Activated CD8-positive, alpha-beta T cell treated with anti-CD3 and anti-CD28 coated beads, Interleukin-2, amount 10 ng/mL, durations not matched to agents 7 days and 5 days (primary cell): ENCODE measurements at regions not wholly inside any gene's neighbourhood (a gene's known extent, or its start where the extent isn't known, plus 50 kb on each side); places are given as distances from the start of the nearest gene placed in this dataset.

ENCODE experiments used
- ATAC-seq: fragments of 150-1000 bp; cut with Tn5 transposase; one replicate; pipeline ENCODE4 v1.10.0; 2021; ENCODE audit warnings: moderate library complexity
- CTCF ChIA-PET: fragments of 350-600 bp; sonication (Branson Sonifier 250); formaldehyde crosslinking; loops from one replicate; lab custom pipeline; 2021; ENCODE audit warnings: antibody characterized with exemption; lab: Charles Lee
- POLR2A ChIA-PET: fragments of 350-600 bp; sonication (Branson Sonifier 250); formaldehyde crosslinking; loops from one replicate; lab custom pipeline; 2021; ENCODE audit warnings: antibody characterized with exemption; lab: Charles Lee
- DNase-seq: peaks from one replicate; pipeline ENCODE4 v3.0.0-alpha.2; 2020
- H3K27ac Mint-ChIP-seq: one replicate; pipeline ENCODE4 v1.8.0; 2021; ENCODE audit warnings: mild to moderate bottlenecking, mixed read lengths
- H3K27me3 Mint-ChIP-seq: one replicate; pipeline ENCODE4 v1.8.0; 2021; ENCODE audit warnings: low read depth, mixed read lengths
- H3K36me3 Mint-ChIP-seq: one replicate; pipeline ENCODE4 v1.8.0; 2021; ENCODE audit warnings: low read depth, mixed read lengths
- H3K4me1 Mint-ChIP-seq: one replicate; pipeline ENCODE4 v1.8.0; 2021; ENCODE audit warnings: low read depth, mixed read lengths
- H3K4me3 Mint-ChIP-seq: one replicate; pipeline ENCODE4 v1.8.0; 2021; ENCODE audit warnings: mild to moderate bottlenecking, mixed read lengths
- H3K9me3 Mint-ChIP-seq: one replicate; pipeline ENCODE4 v1.8.0; 2022; ENCODE audit warnings: mixed read lengths; ENCODE audit not compliant: insufficient read depth

- ATAC-seq: no peak
These were observed 64.8 kb downstream of the PDCL3 start for GRCh38 chr2:100627330-100628300.

GRCh38 chr2:100628506-100628905 is 65.7 kb downstream of the PDCL3 start:
- ATAC-seq: no peak

More at GRCh38 chr2:100627330-100628300, 64.8 kb downstream of the PDCL3 start:
- ChIA-PET POLR2A (no interaction called here), CTCF (interaction anchor here (1.1 to 2.3 kb wide), 2 partner anchors 18 to 21 kb away, joined by 3 to 9 read pairs; no protein-coding TSS in a partner anchor)
- H3K4me1 Mint-ChIP-seq: peaks cover 22% of the 10 kb centered on the region
- no peaks in the 10 kb centered on the region for H3K9me3 Mint-ChIP-seq
- no peak overlapping the region for H3K27ac Mint-ChIP-seq
- DNase-seq: no peak
- no peak overlapping the region for H3K4me3 Mint-ChIP-seq
- H3K36me3 Mint-ChIP-seq: no peaks in the 10 kb centered on the region
- H3K27me3 Mint-ChIP-seq: peaks cover 9% of the 10 kb centered on the region

DNA sequence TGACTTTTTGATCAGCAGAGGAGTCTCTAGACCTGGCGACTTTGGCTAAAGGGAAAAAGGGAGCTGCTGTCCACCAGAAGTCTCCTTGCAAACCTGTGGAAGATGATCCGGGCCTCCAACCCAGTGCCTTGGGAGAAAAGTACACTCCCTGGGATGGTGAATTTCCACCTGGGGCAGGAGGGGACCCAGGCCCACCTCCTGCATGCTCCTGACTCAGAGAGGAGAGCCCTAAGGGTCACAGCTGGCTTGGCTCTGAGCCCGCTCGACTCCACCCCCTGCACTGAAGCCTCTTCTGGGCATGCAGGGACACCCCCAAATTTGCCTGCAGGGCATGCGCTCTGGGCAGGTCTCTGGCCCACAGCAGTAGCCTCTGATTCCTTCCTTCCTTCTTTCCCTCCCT is 66.5 kb downstream of the PDCL3 start:
- Mint-ChIP-seq H3K4me3 (no peak overlapping the region), H3K9me3 (no peaks in the 10 kb centered on the region), H3K36me3 (no peaks in the 10 kb centered on the region), H3K4me1 (peaks cover 22% of the 10 kb centered on the region), H3K27ac (no peak overlapping the region), H3K27me3 (peaks cover 9% of the 10 kb centered on the region)
- ChIA-PET POLR2A (no interaction called here), CTCF (interaction anchor here (1.2 to 2.3 kb wide), 3 partner anchors 15 to 35 kb away, joined by 3 to 21 read pairs (median 5); no protein-coding TSS in a partner anchor)
- ATAC-seq: no peak
- DNase-seq: no peak

More at GRCh38 chr2:100628506-100628905, 65.7 kb downstream of the PDCL3 start:
- Mint-ChIP-seq H3K9me3 (no peaks in the 10 kb centered on the region), H3K27ac (no peak overlapping the region), H3K36me3 (no peaks in the 10 kb centered on the region), H3K4me3 (no peak overlapping the region), H3K4me1 (peaks cover 22% of the 10 kb centered on the region), H3K27me3 (peaks cover 9% of the 10 kb centered on the region)
- CTCF ChIA-PET: interaction anchor here (2.3 kb wide), 1 partner anchor 19 kb away, joined by 9 read pairs; no protein-coding TSS in a partner anchor
- no peak for DNase-seq
- POLR2A ChIA-PET: no interaction called here

GRCh38 chr2:100630473-100630977 is 67.7 kb downstream of the PDCL3 start:
- ATAC-seq (peak; percentile 70), DNase-seq (peak; percentile 42)
- Mint-ChIP-seq H3K36me3 (no peaks in the 10 kb centered on the region), H3K9me3 (no peaks in the 10 kb centered on the region), H3K27ac (peak overlapping the region; percentile 68), H3K4me3 (no peak overlapping the region), H3K27me3 (peaks cover 11% of the 10 kb centered on the region), H3K4me1 (peaks cover 22% of the 10 kb centered on the region)
- POLR2A ChIA-PET: no interaction called here
- CTCF ChIA-PET: interaction anchor here (0.8 to 2.3 kb wide), 15 partner anchors 8 to 183 kb away, joined by 3 to 21 read pairs (median 4); no protein-coding TSS in a partner anchor

DNA sequence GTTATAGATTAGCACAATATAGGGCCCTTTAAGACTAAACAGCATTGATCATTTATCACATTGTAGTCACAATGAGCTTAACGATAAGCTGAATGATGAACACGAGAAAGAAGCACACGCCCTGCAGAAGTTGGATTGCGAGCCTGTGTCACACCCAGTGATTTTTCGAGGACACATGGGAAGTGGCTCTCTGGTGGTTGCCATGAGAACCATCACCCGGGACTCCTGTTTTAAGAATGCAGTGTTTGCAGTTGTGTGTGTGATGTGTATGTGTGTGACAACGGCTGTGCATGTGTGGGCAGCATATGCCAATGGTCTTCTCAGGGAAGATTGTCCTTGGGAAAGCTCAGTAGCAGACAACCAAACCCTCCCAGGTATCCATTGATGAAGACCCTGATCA is 69.2 kb downstream of the PDCL3 start:
- H3K9me3 Mint-ChIP-seq: no peaks in the 10 kb centered on the region
- ChIA-PET POLR2A (interaction anchor here (0.9 kb wide), 1 partner anchor 51 kb away, joined by 3 read pairs; no protein-coding TSS in a partner anchor), CTCF (interaction anchor here (0.6 to 1.7 kb wide), 4 partner anchors 18 to 58 kb away, joined by 4 to 6 read pairs (median 4); no protein-coding TSS in a partner anchor)
- H3K27ac Mint-ChIP-seq: no peak overlapping the region
- H3K36me3 Mint-ChIP-seq: no peaks in the 10 kb centered on the region
- ATAC-seq (no peak), DNase-seq (no peak)
- peaks cover 22% of the 10 kb centered on the region for H3K4me1 Mint-ChIP-seq
- H3K4me3 Mint-ChIP-seq: no peak overlapping the region
- H3K27me3 Mint-ChIP-seq: peaks cover 11% of the 10 kb centered on the region

- Mint-ChIP-seq H3K36me3 (no peaks in the 10 kb centered on the region), H3K9me3 (no peaks in the 10 kb centered on the region), H3K4me1 (peaks cover 22% of the 10 kb centered on the region), H3K4me3 (no peak overlapping the region), H3K27ac (no peak overlapping the region), H3K27me3 (peaks cover 8% of the 10 kb centered on the region)
- no peak for ATAC-seq
- no peak for DNase-seq
- CTCF ChIA-PET: interaction anchor here (1.7 kb wide), 1 partner anchor 17 kb away, joined by 4 read pairs; no protein-coding TSS in a partner anchor
- POLR2A ChIA-PET: no interaction called here
These were observed 70.0 kb downstream of the PDCL3 start for GRCh38 chr2:100632759-100633158.

- ATAC-seq (no peak), DNase-seq (no peak)
- Mint-ChIP-seq H3K9me3 (no peaks in the 10 kb centered on the region), H3K36me3 (no peaks in the 10 kb centered on the region), H3K4me3 (no peak overlapping the region), H3K4me1 (peaks cover 29% of the 10 kb centered on the region), H3K27me3 (peaks cover 19% of the 10 kb centered on the region), H3K27ac (no peak overlapping the region)
- ChIA-PET POLR2A (no interaction called here), CTCF (interaction anchor here (1.7 kb wide), 1 partner anchor 9 kb away, joined by 7 read pairs; no protein-coding TSS in a partner anchor)
These were observed 77.0 kb downstream of the PDCL3 start for GRCh38 chr2:100639588-100640390.

- Mint-ChIP-seq H3K27ac (no peak overlapping the region), H3K36me3 (no peaks in the 10 kb centered on the region), H3K27me3 (peaks cover 17% of the 10 kb centered on the region), H3K4me3 (no peak overlapping the region), H3K9me3 (no peaks in the 10 kb centered on the region), H3K4me1 (peaks cover 37% of the 10 kb centered on the region)
- DNase-seq (no peak), ATAC-seq (no peak)
- ChIA-PET CTCF (no interaction called here), POLR2A (no interaction called here)
These were observed 77.8 kb downstream of the PDCL3 start for GRCh38 chr2:100640431-100641124.

- Mint-ChIP-seq H3K27ac (no peak overlapping the region), H3K4me1 (peaks cover 37% of the 10 kb centered on the region), H3K36me3 (no peaks in the 10 kb centered on the region), H3K27me3 (peaks cover 17% of the 10 kb centered on the region), H3K9me3 (no peaks in the 10 kb centered on the region), H3K4me3 (no peak overlapping the region)
- ATAC-seq (no peak), DNase-seq (no peak)
- CTCF ChIA-PET: interaction anchor here (1.8 kb wide), 1 partner anchor 11 kb away, joined by 7 read pairs; no protein-coding TSS in a partner anchor
- POLR2A ChIA-PET: interaction anchor here (1.1 kb wide), 1 partner anchor 361 kb away, joined by 4 read pairs; the partner anchor contains the start of gene RPL31
These were observed 78.3 kb downstream of the PDCL3 start for GRCh38 chr2:100641125-100641435.

GRCh38 chr2:100642425-100642824 is 79.6 kb downstream of the PDCL3 start:
- Mint-ChIP-seq H3K4me1 (peaks cover 37% of the 10 kb centered on the region), H3K27ac (no peak overlapping the region), H3K4me3 (no peak overlapping the region), H3K36me3 (no peaks in the 10 kb centered on the region), H3K9me3 (no peaks in the 10 kb centered on the region), H3K27me3 (peaks cover 13% of the 10 kb centered on the region)
- ATAC-seq (no peak), DNase-seq (no peak)
- ChIA-PET CTCF (interaction anchor here (1.3 to 1.8 kb wide), 2 partner anchors 12 to 23 kb away, joined by 3 to 7 read pairs; no protein-coding TSS in a partner anchor), POLR2A (no interaction called here)
